Fibroblast of lung (primary cell): ENCODE measurements at regions not wholly inside any gene's neighbourhood (a gene's known extent, or its start where the extent isn't known, plus 50 kb on each side); places are given as distances from the start of the nearest gene placed in this dataset.
A peak's percentile ranks its signal among the peaks of the same experiment; 100 is the strongest.

ENCODE experiments used
- DNase-seq, 2 donors: peaks; one replicate each; pipeline versions ENCODE4 v3.0.0 to v3.0.0-alpha.2; 2010; ENCODE audit warnings: low read depth in 2 of 2
- H2AFZ ChIP-seq: 2 replicates; pipeline ENCODE4 v1.5.1; 2012; ENCODE audit warnings: low read length, control low read depth, inconsistent platforms
- H3K27ac ChIP-seq: 2 replicates; pipeline ENCODE4 v1.5.1; 2011; ENCODE audit warnings: low read length, control low read depth; ENCODE audit not compliant: insufficient read depth
- H3K27me3 ChIP-seq: 2 replicates; pipeline ENCODE4 v1.5.1; 2011; ENCODE audit warnings: mild to moderate bottlenecking, low read length; ENCODE audit not compliant: control insufficient read depth, insufficient read depth
- H3K36me3 ChIP-seq: 2 replicates; pipeline ENCODE4 v1.5.1; 2011; ENCODE audit warnings: low read length; ENCODE audit not compliant: control insufficient read depth, insufficient read depth
- H3K4me1 ChIP-seq: 2 replicates; pipeline ENCODE4 v1.5.1; 2011; ENCODE audit warnings: low read length; ENCODE audit not compliant: control insufficient read depth, insufficient read depth; ENCODE audit errors: extremely low read depth
- H3K4me2 ChIP-seq: 2 replicates; pipeline ENCODE4 v1.5.1; 2011; ENCODE audit warnings: low read length, control low read depth; ENCODE audit not compliant: insufficient read depth; ENCODE audit errors: extremely low read depth
- H3K4me3 ChIP-seq, 4 experiments: fragments of 200-600 bp in 1 of 4; sonication (generic) in 1 of 4; replicated peaks in 1 of 4; 2 replicates each; pipeline ENCODE4 v1.5.1; 2011 to 2016; ENCODE audit warnings: low read length in 4 of 4, low read depth in 3 of 4, mild to moderate bottlenecking in 3 of 4, control low read depth in 2 of 4, inconsistent platforms in 1 of 4, mixed read lengths in 1 of 4; ENCODE audit not compliant: insufficient read depth in 1 of 4; ENCODE audit errors: control extremely low read depth in 1 of 4
- H3K79me2 ChIP-seq: 2 replicates; pipeline ENCODE4 v1.5.1; 2012; ENCODE audit warnings: mild to moderate bottlenecking, low read length, inconsistent platforms; ENCODE audit not compliant: control insufficient read depth, insufficient read depth
- H3K9ac ChIP-seq: 2 replicates; pipeline ENCODE4 v1.5.1; 2011; ENCODE audit warnings: mild to moderate bottlenecking, low read length, control low read depth; ENCODE audit not compliant: insufficient read depth
- H3K9me3 ChIP-seq: 2 replicates; pipeline ENCODE4 v1.5.1; 2012; ENCODE audit warnings: low read depth, low read length; ENCODE audit not compliant: control insufficient read depth, insufficient read depth
- H4K20me1 ChIP-seq: 2 replicates; pipeline ENCODE4 v1.5.1; 2011; ENCODE audit warnings: low read length; ENCODE audit not compliant: control insufficient read depth, insufficient read depth; ENCODE audit errors: extremely low read depth
- CTCF ChIP-seq, 2 donors: IDR thresholded peaks in 1 of 2; conservative IDR thresholded peaks in 1 of 2; 1 replicate in 1 of 2; 2 replicates in 1 of 2; pipeline ENCODE4 v1.5.1; 2011 to 2012; ENCODE audit warnings: low read length in 2 of 2, control low read depth in 1 of 2, inconsistent platforms in 1 of 2, low read depth in 1 of 2, mild to moderate bottlenecking in 1 of 2
- EZH2 ChIP-seq: IDR thresholded peaks from 2 replicates; pipeline ENCODE4 v1.5.1; 2012; ENCODE audit warnings: low read length, control low read depth, mild to moderate bottlenecking; ENCODE audit errors: missing control alignments

- Histone ChIP-seq H3K9ac (no peak overlapping the region), H3K4me3 (no peak overlapping the region), H3K79me2 (no peaks in the 10 kb centered on the region), H3K27ac (no peak overlapping the region), H2AFZ (no peak overlapping the region), H3K36me3 (no peaks in the 10 kb centered on the region), H3K27me3 (no peaks in the 10 kb centered on the region), H4K20me1 (no peaks in the 10 kb centered on the region), H3K9me3 (no peaks in the 10 kb centered on the region), H3K4me1 (peaks cover 4% of the 10 kb centered on the region), H3K4me2 (no peak overlapping the region)
- no peak for TF ChIP-seq EZH2
- no peak for DNase-seq
Measured at GRCh38 chr4:155592938-155593297, 73.7 kb upstream of the GUCY1A1 start.

GRCh38 chr4:155592179-155592937 lies 74.3 kb upstream of the GUCY1A1 start:
- peak; percentile 70 to 98 for DNase-seq
- no peaks in the 10 kb centered on the region for H3K27me3 ChIP-seq
- H4K20me1 ChIP-seq = no peaks in the 10 kb centered on the region
- no peak for TF ChIP-seq CTCF (conservative IDR thresholded peaks at IDR 0.05 in 1 of 2, IDR thresholded peaks at IDR 0.05 in 1 of 2; ENCODE audit: low read depth in 1 of 2, low read length in 2 of 2)
- no peak for TF ChIP-seq EZH2
- H3K79me2 ChIP-seq = no peaks in the 10 kb centered on the region
- H3K27ac ChIP-seq = no peak overlapping the region
- no peak overlapping the region for H3K9ac ChIP-seq
- H3K36me3 ChIP-seq = no peaks in the 10 kb centered on the region
- H3K9me3 ChIP-seq = no peaks in the 10 kb centered on the region
- no peak overlapping the region for H3K4me3 ChIP-seq
- no peak overlapping the region for H3K4me2 ChIP-seq
- H2AFZ ChIP-seq = no peak overlapping the region
- H3K4me1 ChIP-seq = peaks cover 4% of the 10 kb centered on the region

- no peak for TF ChIP-seq EZH2
- TF ChIP-seq CTCF (conservative IDR thresholded peaks at IDR 0.05 in 1 of 2, IDR thresholded peaks at IDR 0.05 in 1 of 2; ENCODE audit: low read depth in 1 of 2, low read length in 2 of 2) = no peak
- H3K27me3 ChIP-seq = no peaks in the 10 kb centered on the region
- H4K20me1 ChIP-seq = no peaks in the 10 kb centered on the region
- no peaks in the 10 kb centered on the region for H3K36me3 ChIP-seq
- no peak overlapping the region for H3K27ac ChIP-seq
- no peaks in the 10 kb centered on the region for H3K9me3 ChIP-seq
- no peak overlapping the region for H3K4me2 ChIP-seq
- no peak overlapping the region for H2AFZ ChIP-seq
- peaks cover 4% of the 10 kb centered on the region for H3K4me1 ChIP-seq
- H3K79me2 ChIP-seq = no peaks in the 10 kb centered on the region
- no peak overlapping the region for H3K9ac ChIP-seq
- DNase-seq = no peak
- H3K4me3 ChIP-seq = no peak overlapping the region
Measured at GRCh38 chr4:155591738-155592143, 74.9 kb upstream of the GUCY1A1 start.
